Endodermal cell (in vitro differentiated cells): ENCODE measurements at regions not wholly inside any gene's neighbourhood (a gene's known extent, or its start where the extent isn't known, plus 50 kb on each side); places are given as distances from the start of the nearest gene placed in this dataset.

Experiments used
- DNase-seq: peaks from one replicate; pipeline ENCODE4 v3.0.0-alpha.2; 2017
- H3K27ac ChIP-seq: 2 replicates; pipeline ENCODE4 v1.5.1; 2013; ENCODE audit warnings: mild to moderate bottlenecking, low read depth, low read length, moderate library complexity
- H3K27me3 ChIP-seq: 2 replicates; pipeline ENCODE4 v1.6.1; 2013; ENCODE audit warnings: mild to moderate bottlenecking, low read length, moderate library complexity; ENCODE audit not compliant: insufficient read depth, control insufficient read depth, poor library complexity, severe bottlenecking
- H3K36me3 ChIP-seq: 2 replicates; pipeline ENCODE4 v1.7.0; 2013; ENCODE audit warnings: mild to moderate bottlenecking, low read length, moderate library complexity; ENCODE audit not compliant: control insufficient read depth, insufficient read depth
- H3K4me1 ChIP-seq: one replicate; pipeline ENCODE4 v1.7.0; 2013; ENCODE audit warnings: low read length; ENCODE audit not compliant: control insufficient read depth, insufficient read depth
- H3K4me3 ChIP-seq: 2 replicates; pipeline ENCODE4 v1.5.1; 2013; ENCODE audit warnings: mild to moderate bottlenecking, low read length, moderate library complexity
- H3K9ac ChIP-seq: 2 replicates; pipeline ENCODE4 v1.6.1; 2013; ENCODE audit warnings: mild to moderate bottlenecking, low read length, moderate library complexity; ENCODE audit not compliant: poor library complexity, severe bottlenecking; ENCODE audit errors: extremely low read depth
- H3K9me3 ChIP-seq: 2 replicates; pipeline ENCODE4 v1.6.1; 2013; ENCODE audit warnings: mild to moderate bottlenecking, low read length, moderate library complexity; ENCODE audit not compliant: control insufficient read depth
- H3K27ac Mint-ChIP-seq: 2 replicates; pipeline ENCODE4 v1.8.0; 2020; ENCODE audit warnings: mixed read lengths
- H3K27me3 Mint-ChIP-seq: 2 replicates; pipeline ENCODE4 v1.8.0; 2021; ENCODE audit warnings: mild to moderate bottlenecking, mixed read lengths; ENCODE audit not compliant: insufficient read depth
- H3K36me3 Mint-ChIP-seq: 2 replicates; pipeline ENCODE4 v1.8.0; 2020; ENCODE audit warnings: low read depth, mixed read lengths
- H3K4me1 Mint-ChIP-seq: 2 replicates; pipeline ENCODE4 v1.8.0; 2020; ENCODE audit warnings: mixed read lengths
- H3K4me3 Mint-ChIP-seq: 2 replicates; pipeline ENCODE4 v1.8.0; 2020; ENCODE audit warnings: mild to moderate bottlenecking, moderate library complexity, mixed read lengths
- H3K9me3 Mint-ChIP-seq: 2 replicates; pipeline ENCODE4 v1.8.0; 2020; ENCODE audit warnings: mild to moderate bottlenecking, mixed read lengths
- WGBS, 2 experiments: methylation state at CpG; one replicate each; pipeline versions ENCODE4 v1.1.5 to v1.1.7; 2013; ENCODE audit warnings: missing lambda C conversion rate in 2 of 2, mixed read lengths in 1 of 2; ENCODE audit not compliant: insufficient coverage in 1 of 2, insufficient read length in 1 of 2; 5-methylcytosine and 5-hydroxymethylcytosine counted together
- TF ChIP-seq, protein P1 (sequence below): fragments of 200-600 bp; sonication (generic); conservative IDR thresholded peaks from 2 replicates; pipeline ENCODE4 v1.5.0; 2021; ENCODE audit warnings: antibody characterized with exemption, mild to moderate bottlenecking

DNA sequence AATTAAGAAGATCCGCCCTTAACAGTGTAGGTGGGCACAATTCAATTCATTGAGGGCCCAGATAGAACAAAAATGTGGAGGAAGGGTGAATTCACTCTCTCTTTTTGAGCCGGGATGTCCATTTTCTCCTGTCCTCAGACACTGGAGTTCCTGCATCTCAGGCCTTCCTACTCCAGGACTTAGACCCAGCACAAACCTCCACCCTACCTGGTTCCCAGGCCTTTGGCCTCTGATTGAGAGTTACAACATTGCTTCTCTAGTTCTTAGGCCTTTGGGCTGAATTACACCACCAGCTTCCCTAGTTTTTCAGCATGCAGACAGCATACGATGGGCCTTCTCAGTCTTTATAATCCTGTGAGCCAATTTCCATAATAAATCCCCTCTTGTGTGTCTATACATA, 87.8 kb upstream of the TMEM17 start:
- 86 to 87% methylated on average over 2 to 3 of the region's 3 CpGs for WGBS, 2 experiments
- H3K9me3 ChIP-seq, result no peaks in the 10 kb centered on the region

GRCh38 chr2:62591491-62591890, 85.5 kb upstream of the TMEM17 start:
- H3K9me3 ChIP-seq, result peaks cover 7% of the 10 kb centered on the region
- Mint-ChIP-seq H3K27ac (no peak overlapping the region), H3K27me3 (no peaks in the 10 kb centered on the region), H3K9me3 (peaks cover 10% of the 10 kb centered on the region), H3K4me1 (peaks cover 4% of the 10 kb centered on the region), H3K4me3 (no peak overlapping the region), H3K36me3 (no peaks in the 10 kb centered on the region)
- H3K9ac ChIP-seq, result no peak overlapping the region
- no peaks in the 10 kb centered on the region for H3K27me3 ChIP-seq
- no peak overlapping the region for H3K27ac ChIP-seq
- DNase-seq, result no peak
- H3K4me1 ChIP-seq, result no peaks in the 10 kb centered on the region
- 80 to 90% methylated on average over 1 of the region's 1 CpG for WGBS, 2 experiments
- H3K36me3 ChIP-seq, result no peaks in the 10 kb centered on the region
- H3K4me3 ChIP-seq, result no peak overlapping the region
- TF ChIP-seq, protein P1, sequence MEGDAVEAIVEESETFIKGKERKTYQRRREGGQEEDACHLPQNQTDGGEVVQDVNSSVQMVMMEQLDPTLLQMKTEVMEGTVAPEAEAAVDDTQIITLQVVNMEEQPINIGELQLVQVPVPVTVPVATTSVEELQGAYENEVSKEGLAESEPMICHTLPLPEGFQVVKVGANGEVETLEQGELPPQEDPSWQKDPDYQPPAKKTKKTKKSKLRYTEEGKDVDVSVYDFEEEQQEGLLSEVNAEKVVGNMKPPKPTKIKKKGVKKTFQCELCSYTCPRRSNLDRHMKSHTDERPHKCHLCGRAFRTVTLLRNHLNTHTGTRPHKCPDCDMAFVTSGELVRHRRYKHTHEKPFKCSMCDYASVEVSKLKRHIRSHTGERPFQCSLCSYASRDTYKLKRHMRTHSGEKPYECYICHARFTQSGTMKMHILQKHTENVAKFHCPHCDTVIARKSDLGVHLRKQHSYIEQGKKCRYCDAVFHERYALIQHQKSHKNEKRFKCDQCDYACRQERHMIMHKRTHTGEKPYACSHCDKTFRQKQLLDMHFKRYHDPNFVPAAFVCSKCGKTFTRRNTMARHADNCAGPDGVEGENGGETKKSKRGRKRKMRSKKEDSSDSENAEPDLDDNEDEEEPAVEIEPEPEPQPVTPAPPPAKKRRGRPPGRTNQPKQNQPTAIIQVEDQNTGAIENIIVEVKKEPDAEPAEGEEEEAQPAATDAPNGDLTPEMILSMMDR, result no peak

More for the DNA sequence above, 87.8 kb upstream of the TMEM17 start:
- Histone ChIP-seq H3K9ac (no peak overlapping the region), H3K36me3 (no peaks in the 10 kb centered on the region), H3K4me1 (no peaks in the 10 kb centered on the region), H3K27ac (no peak overlapping the region), H3K4me3 (no peak overlapping the region), H3K27me3 (no peaks in the 10 kb centered on the region)
- Mint-ChIP-seq H3K4me1 (peaks cover 4% of the 10 kb centered on the region), H3K27ac (no peak overlapping the region), H3K4me3 (no peak overlapping the region), H3K9me3 (no peaks in the 10 kb centered on the region), H3K36me3 (no peaks in the 10 kb centered on the region), H3K27me3 (no peaks in the 10 kb centered on the region)
- TF ChIP-seq, protein P1, result no peak
- DNase-seq, result no peak

DNA sequence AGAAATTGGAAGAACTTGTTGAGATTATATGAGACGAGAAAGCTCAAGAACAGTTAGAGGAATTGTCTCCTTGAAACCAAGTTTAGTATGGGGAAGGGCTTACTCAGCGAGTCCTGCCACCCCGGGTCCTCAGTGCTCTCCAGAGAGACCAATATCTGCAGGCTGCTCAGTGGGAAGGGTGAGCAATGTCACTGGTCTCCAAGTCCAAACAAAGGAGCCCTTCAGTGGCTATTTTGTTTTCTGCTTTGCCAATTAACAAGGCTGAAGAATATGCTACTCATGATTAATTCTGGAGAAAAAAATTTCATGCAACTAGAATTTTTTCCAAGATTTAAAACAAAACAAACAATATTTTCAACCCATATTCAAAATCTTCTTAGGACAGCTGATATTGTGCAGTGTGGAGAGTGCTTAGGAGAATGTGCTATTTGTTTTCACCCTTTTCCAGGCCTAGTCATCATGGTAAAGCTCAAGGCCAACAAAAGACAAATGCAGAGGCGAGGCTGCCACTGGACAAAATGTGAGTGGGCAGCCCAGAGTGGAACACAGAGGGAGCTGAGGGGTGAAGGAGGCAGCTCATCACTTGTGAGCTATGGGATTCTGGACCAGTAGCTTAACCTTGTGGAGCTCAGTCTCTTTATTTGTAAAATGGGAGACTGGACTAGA, 83.8 kb upstream of the TMEM17 start:
- no peaks in the 10 kb centered on the region for H3K27me3 Mint-ChIP-seq
- WGBS, 2 experiments, result 82 to 86% methylated on average over 3 to 4 of the region's 4 CpGs
- H3K9ac ChIP-seq, result no peak overlapping the region
- no peak for DNase-seq
- H3K9me3 Mint-ChIP-seq, result peaks cover 23% of the 10 kb centered on the region
- H3K9me3 ChIP-seq, result peaks cover 12% of the 10 kb centered on the region
- no peaks in the 10 kb centered on the region for H3K36me3 Mint-ChIP-seq
- H3K27me3 ChIP-seq, result no peaks in the 10 kb centered on the region
- H3K27ac Mint-ChIP-seq, result no peak overlapping the region
- H3K4me3 ChIP-seq, result no peak overlapping the region
- TF ChIP-seq, protein P1, result no peak
- no peaks in the 10 kb centered on the region for H3K36me3 ChIP-seq
- H3K4me1 Mint-ChIP-seq, result peaks cover 4% of the 10 kb centered on the region
- H3K4me1 ChIP-seq, result no peaks in the 10 kb centered on the region
- H3K4me3 Mint-ChIP-seq, result no peak overlapping the region
- H3K27ac ChIP-seq, result no peak overlapping the region
